ENCODE measurements at regions not wholly inside any gene's neighbourhood (a gene's known extent, or its start where the extent isn't known, plus 50 kb on each side); places are given as distances from the start of the nearest gene placed in this dataset.
A peak's percentile ranks its signal among the peaks of the same experiment; 100 is the strongest.

GRCh38 chr2:128457716-128458115 lies 139.0 kb upstream of the HS6ST1 start:
- intact Hi-C loops (cut with DNase I) = no loop called here
- DNase-seq = peak in 2 of 10 donors; percentile 3 to 7

- no peak for DNase-seq
- intact Hi-C loops (cut with DNase I) = no loop called here
Observed at GRCh38 chr2:128458505-128458904, 139.8 kb upstream of the HS6ST1 start.

GRCh38 chr2:128464456-128464855 lies 145.8 kb upstream of the HS6ST1 start:
- intact Hi-C loops (cut with DNase I) = no loop called here
- DNase-seq = no peak

- DNase-seq = peak in 1 of 10 donors; percentile 54
- intact Hi-C loops (cut with DNase I) = no loop called here
Observed at GRCh38 chr2:128465246-128466170, 146.8 kb upstream of the HS6ST1 start.

GRCh38 chr2:128466376-128466775 lies 147.7 kb upstream of the HS6ST1 start:
- peak in 9 of 10 donors; percentile 27 to 94 (median 48) for DNase-seq
- intact Hi-C loops (cut with DNase I) = no loop called here

- intact Hi-C loops (cut with DNase I) = no loop called here
- peak in 1 of 10 donors; percentile 48 for DNase-seq
Observed at GRCh38 chr2:128466776-128467175, 148.1 kb upstream of the HS6ST1 start.

- intact Hi-C loops (cut with DNase I) = no loop called here
- DNase-seq = peak in 1 of 10 donors; percentile 56
Observed at GRCh38 chr2:128467321-128467969, 148.8 kb upstream of the HS6ST1 start.

- intact Hi-C loops (cut with DNase I) = no loop called here
- peak in 1 of 10 donors; percentile 44 for DNase-seq
Observed at GRCh38 chr2:128468186-128468920, 149.7 kb upstream of the HS6ST1 start.

GRCh38 chr2:128469203-128469602 lies 150.5 kb upstream of the HS6ST1 start:
- intact Hi-C loops (cut with DNase I) = no loop called here
- no peak for DNase-seq

- DNase-seq = peak in 1 of 10 donors; percentile 46
- intact Hi-C loops (cut with DNase I) = no loop called here
Observed at GRCh38 chr2:128469875-128470274, 151.2 kb upstream of the HS6ST1 start.

- peak in 1 of 10 donors; percentile 18 for DNase-seq
- intact Hi-C loops (cut with DNase I) = no loop called here
Observed at GRCh38 chr2:128472789-128473174, 154.1 kb upstream of the HS6ST1 start.

- intact Hi-C loops (cut with DNase I) = no loop called here
- peak in 2 of 10 donors; percentile 74 to 91 for DNase-seq
Observed at GRCh38 chr2:128473175-128474035, 154.7 kb upstream of the HS6ST1 start.

- intact Hi-C loops (cut with DNase I) = no loop called here
- DNase-seq = peak in 1 of 10 donors; percentile 36
Observed at GRCh38 chr2:128474036-128474955, 155.6 kb upstream of the HS6ST1 start.

GRCh38 chr2:128474962-128475361 lies 156.3 kb upstream of the HS6ST1 start:
- intact Hi-C loops (cut with DNase I) = no loop called here
- DNase-seq = no peak

GRCh38 chr2:128475427-128476211 lies 157.0 kb upstream of the HS6ST1 start:
- peak in 1 of 10 donors; percentile 64 for DNase-seq
- intact Hi-C loops (cut with DNase I) = no loop called here

- DNase-seq = peak in 1 of 10 donors; percentile 49
- intact Hi-C loops (cut with DNase I) = no loop called here
Observed at GRCh38 chr2:128477026-128477820, 158.6 kb upstream of the HS6ST1 start.

- intact Hi-C loops (cut with DNase I) = no loop called here
- DNase-seq = no peak
Observed at GRCh38 chr2:128477891-128478290, 159.2 kb upstream of the HS6ST1 start.

Measured in posterior cingulate gyrus (tissue), 11 donors.